Hepatocyte (in vitro differentiated cells): ENCODE measurements at regions not wholly inside any gene's neighbourhood (a gene's known extent, or its start where the extent isn't known, plus 50 kb on each side); places are given as distances from the start of the nearest gene placed in this dataset.

Experiments used
- DNase-seq: peaks from one replicate; pipeline ENCODE4 v3.0.0-alpha.2; 2016; ENCODE audit warnings: low spot score
- H2AFZ ChIP-seq: fragments of 200-600 bp; sonication (generic); 2 replicates; pipeline ENCODE4 v1.6.0; 2016; ENCODE audit warnings: antibody characterized with exemption, mild to moderate bottlenecking
- H3K27ac ChIP-seq: fragments of 200-600 bp; sonication (generic); 2 replicates; pipeline ENCODE4 v1.5.1; 2016; ENCODE audit warnings: mild to moderate bottlenecking
- H3K27me3 ChIP-seq: fragments of 200-600 bp; sonication (generic); 2 replicates; pipeline ENCODE4 v1.6.1; 2016
- H3K36me3 ChIP-seq: fragments of 200-600 bp; sonication (generic); replicated peaks from 2 replicates; pipeline ENCODE4 v1.5.1; 2016; ENCODE audit warnings: low read depth; ENCODE audit not compliant: insufficient read depth
- H3K4me1 ChIP-seq: fragments of 200-600 bp; sonication (generic); 2 replicates; pipeline ENCODE4 v1.5.1; 2016; ENCODE audit warnings: mild to moderate bottlenecking, moderate library complexity; ENCODE audit not compliant: insufficient read depth
- H3K4me2 ChIP-seq: fragments of 200-600 bp; sonication (generic); 2 replicates; pipeline ENCODE4 v1.6.0; 2016
- H3K4me3 ChIP-seq: fragments of 200-600 bp; sonication (generic); 2 replicates; pipeline ENCODE4 v1.5.1; 2016; ENCODE audit warnings: mild to moderate bottlenecking
- H3K79me2 ChIP-seq: fragments of 200-600 bp; sonication (generic); 2 replicates; pipeline ENCODE4 v1.6.0; 2017; ENCODE audit warnings: mild to moderate bottlenecking
- H3K9me2 ChIP-seq: fragments of 200-600 bp; sonication (generic); replicated peaks from 2 replicates; pipeline ENCODE4 v1.6.0; 2017; ENCODE audit warnings: mild to moderate bottlenecking; ENCODE audit not compliant: insufficient read depth
- H3K9me3 ChIP-seq: fragments of 200-600 bp; sonication (generic); 2 replicates; pipeline ENCODE4 v1.5.1; 2016; ENCODE audit warnings: low read depth, mild to moderate bottlenecking
- H4K20me1 ChIP-seq: fragments of 200-600 bp; sonication (generic); 2 replicates; pipeline ENCODE4 v1.6.0; 2016; ENCODE audit warnings: mild to moderate bottlenecking; ENCODE audit not compliant: insufficient read depth, poor library complexity, severe bottlenecking
- EZH2 ChIP-seq: fragments of 200-600 bp; sonication (generic); IDR thresholded peaks from 2 replicates; pipeline ENCODE4 v1.6.1; 2016; ENCODE audit warnings: antibody characterized with exemption, mild to moderate bottlenecking, borderline replicate concordance
- EZH2phosphoT487 ChIP-seq: fragments of 200-600 bp; sonication (generic); IDR thresholded peaks from one replicate; pipeline ENCODE4 v1.6.1; 2018; ENCODE audit warnings: antibody characterized with exemption, mild to moderate bottlenecking, low read depth, moderate library complexity; ENCODE audit not compliant: unreplicated experiment, severe bottlenecking
- WGBS: methylation state at CpG from one replicate; pipeline ENCODE4 v1.1.6; 2016; ENCODE audit warnings: low lambda C conversion rate; ENCODE audit errors: missing lambda C conversion rate; 5-methylcytosine and 5-hydroxymethylcytosine counted together
- TF ChIP-seq, protein P1 (sequence below): fragments of 200-600 bp; sonication (generic); IDR thresholded peaks from 2 replicates; pipeline ENCODE4 v1.5.1; 2016; ENCODE audit warnings: antibody characterized with exemption, mild to moderate bottlenecking; ENCODE audit not compliant: poor library complexity

- Histone ChIP-seq H3K27me3 (no peaks in the 10 kb centered on the region), H3K36me3 (no peaks in the 10 kb centered on the region), H2AFZ (no peak overlapping the region), H3K9me2 (no peaks in the 10 kb centered on the region), H3K27ac (no peak overlapping the region), H3K79me2 (no peaks in the 10 kb centered on the region), H4K20me1 (no peaks in the 10 kb centered on the region), H3K9me3 (no peaks in the 10 kb centered on the region), H3K4me1 (no peaks in the 10 kb centered on the region), H3K4me2 (no peak overlapping the region), H3K4me3 (no peak overlapping the region)
- WGBS, result 71% methylated on average over 5 of the region's 5 CpGs
- TF ChIP-seq EZH2 (no peak), EZH2phosphoT487 (no peak)
- TF ChIP-seq, protein P1, sequence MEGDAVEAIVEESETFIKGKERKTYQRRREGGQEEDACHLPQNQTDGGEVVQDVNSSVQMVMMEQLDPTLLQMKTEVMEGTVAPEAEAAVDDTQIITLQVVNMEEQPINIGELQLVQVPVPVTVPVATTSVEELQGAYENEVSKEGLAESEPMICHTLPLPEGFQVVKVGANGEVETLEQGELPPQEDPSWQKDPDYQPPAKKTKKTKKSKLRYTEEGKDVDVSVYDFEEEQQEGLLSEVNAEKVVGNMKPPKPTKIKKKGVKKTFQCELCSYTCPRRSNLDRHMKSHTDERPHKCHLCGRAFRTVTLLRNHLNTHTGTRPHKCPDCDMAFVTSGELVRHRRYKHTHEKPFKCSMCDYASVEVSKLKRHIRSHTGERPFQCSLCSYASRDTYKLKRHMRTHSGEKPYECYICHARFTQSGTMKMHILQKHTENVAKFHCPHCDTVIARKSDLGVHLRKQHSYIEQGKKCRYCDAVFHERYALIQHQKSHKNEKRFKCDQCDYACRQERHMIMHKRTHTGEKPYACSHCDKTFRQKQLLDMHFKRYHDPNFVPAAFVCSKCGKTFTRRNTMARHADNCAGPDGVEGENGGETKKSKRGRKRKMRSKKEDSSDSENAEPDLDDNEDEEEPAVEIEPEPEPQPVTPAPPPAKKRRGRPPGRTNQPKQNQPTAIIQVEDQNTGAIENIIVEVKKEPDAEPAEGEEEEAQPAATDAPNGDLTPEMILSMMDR, result no peak
- no peak for DNase-seq
These were observed 921.1 kb upstream of the GHITM start for GRCh38 chr10:83218205-83218604.

- Histone ChIP-seq H3K4me1 (no peaks in the 10 kb centered on the region), H3K9me2 (no peaks in the 10 kb centered on the region), H2AFZ (no peak overlapping the region), H3K79me2 (no peaks in the 10 kb centered on the region), H3K4me2 (no peak overlapping the region), H3K27me3 (no peaks in the 10 kb centered on the region), H3K36me3 (no peaks in the 10 kb centered on the region), H3K27ac (no peak overlapping the region), H3K9me3 (no peaks in the 10 kb centered on the region), H3K4me3 (no peak overlapping the region), H4K20me1 (no peaks in the 10 kb centered on the region)
- DNase-seq, result no peak
- WGBS, result 85% methylated on average over 6 of the region's 6 CpGs
- TF ChIP-seq, protein P1, result no peak
- TF ChIP-seq EZH2phosphoT487, result no peak
- TF ChIP-seq EZH2, result no peak
These were observed 917.0 kb upstream of the GHITM start for GRCh38 chr10:83222300-83222699.

DNA sequence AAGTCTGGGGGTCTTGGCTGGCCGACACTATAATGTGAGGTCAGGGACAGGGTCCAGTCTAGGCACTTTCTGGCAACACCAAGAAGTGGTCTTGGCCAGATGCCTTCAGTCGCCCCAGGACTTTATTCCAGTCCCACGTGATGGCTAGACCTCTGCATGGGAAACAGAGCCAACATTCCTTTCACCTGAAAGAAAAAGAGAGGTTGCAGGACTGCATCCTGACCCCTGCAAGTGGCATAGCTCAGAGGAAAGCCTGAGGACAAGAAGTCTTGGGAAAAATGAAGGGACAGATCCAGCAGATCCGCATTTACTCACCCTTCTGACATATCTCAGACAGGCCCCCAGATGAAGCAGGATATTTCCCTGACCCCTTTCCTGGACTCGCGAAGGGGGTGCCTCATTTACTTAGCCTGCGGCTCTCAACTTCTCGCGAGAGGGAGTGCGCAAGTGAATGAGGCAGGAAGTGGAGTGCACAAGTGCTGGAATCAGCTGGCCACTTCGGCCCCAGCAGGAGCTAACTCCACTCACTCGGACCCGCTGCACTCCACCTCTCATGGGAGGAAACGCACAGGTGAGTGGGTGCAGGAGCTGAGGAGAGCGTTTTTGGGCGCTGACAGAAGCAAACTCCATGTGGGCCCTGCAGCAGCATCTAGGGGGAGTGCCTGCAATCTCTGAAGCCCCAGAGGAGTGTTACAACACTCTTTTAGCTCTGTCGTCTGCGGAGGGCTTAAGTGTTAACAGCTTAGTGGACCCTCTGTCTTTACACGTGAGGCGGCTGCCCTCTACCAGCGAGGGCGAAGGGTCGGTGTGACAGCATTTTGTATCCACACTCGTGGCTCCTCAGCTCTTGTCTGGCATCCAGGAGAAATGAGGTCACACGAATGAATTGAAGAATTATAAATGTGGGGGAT lies 916.2 kb upstream of the GHITM start:
- Histone ChIP-seq H2AFZ (no peak overlapping the region), H3K9me3 (no peaks in the 10 kb centered on the region), H3K27me3 (no peaks in the 10 kb centered on the region), H3K4me1 (no peaks in the 10 kb centered on the region), H3K79me2 (no peaks in the 10 kb centered on the region), H3K27ac (no peak overlapping the region), H3K4me2 (no peak overlapping the region), H3K9me2 (no peaks in the 10 kb centered on the region), H3K36me3 (no peaks in the 10 kb centered on the region), H3K4me3 (no peak overlapping the region), H4K20me1 (no peaks in the 10 kb centered on the region)
- TF ChIP-seq, protein P1, result no peak
- no peak for TF ChIP-seq EZH2phosphoT487
- no peak for TF ChIP-seq EZH2
- DNase-seq, result no peak
- 67% methylated on average over 25 of the region's 25 CpGs for WGBS
